HEK293T (cell line): ENCODE measurements at regions not wholly inside any gene's neighbourhood (a gene's known extent, or its start where the extent isn't known, plus 50 kb on each side); places are given as distances from the start of the nearest gene placed in this dataset.

Source experiments
- CTCF ChIA-PET: fragments of 350-600 bp; formaldehyde crosslinking; extraction: SDS; loops from one replicate; lab custom pipeline; 2021; ENCODE audit warnings: antibody characterized with exemption, inconsistent platforms; lab: Yijun Ruan, JAX
- POLR2A ChIA-PET: fragments of 350-600 bp; formaldehyde crosslinking; extraction: SDS; loops from one replicate; lab custom pipeline; 2020; ENCODE audit warnings: antibody characterized with exemption, inconsistent platforms; lab: Yijun Ruan, JAX
- DNase-seq: peaks from one replicate; pipeline ENCODE4 v3.0.0; 2012; ENCODE audit warnings: mixed read lengths; ENCODE audit errors: extremely low spot score
- ARNT ChIP-seq: fragments of 450-650 bp; IDR thresholded peaks from 2 replicates; pipeline ENCODE4 v1.6.1; 2017; ENCODE audit warnings: mild to moderate bottlenecking
- BHLHE40 ChIP-seq: fragments of 450-650 bp; IDR thresholded peaks from 2 replicates; pipeline ENCODE4 v1.6.1; 2016; ENCODE audit warnings: mild to moderate bottlenecking, moderate library complexity, borderline replicate concordance
- CTBP1 ChIP-seq: fragments of 450-650 bp; IDR thresholded peaks from 2 replicates; pipeline ENCODE4 v1.6.1; 2016; ENCODE audit warnings: borderline replicate concordance
- ELF4 ChIP-seq: fragments of 450-650 bp; IDR thresholded peaks from 2 replicates; pipeline ENCODE4 v1.6.1; 2017; ENCODE audit warnings: antibody characterized with exemption
- FOXA1 ChIP-seq: fragments of 450-650 bp; IDR thresholded peaks from 2 replicates; pipeline ENCODE4 v1.6.1; 2016; ENCODE audit warnings: mild to moderate bottlenecking
- FOXK2 ChIP-seq: fragments of 450-650 bp; IDR thresholded peaks from 2 replicates; pipeline ENCODE4 v1.6.1; 2016; ENCODE audit warnings: mild to moderate bottlenecking
- FOXM1 ChIP-seq: fragments of 450-650 bp; IDR thresholded peaks from 2 replicates; pipeline ENCODE4 v1.6.1; 2017; ENCODE audit warnings: mild to moderate bottlenecking, borderline replicate concordance
- HDGF ChIP-seq: fragments of 450-650 bp; IDR thresholded peaks from 2 replicates; pipeline ENCODE4 v1.6.1; 2017; ENCODE audit warnings: antibody characterized with exemption, borderline replicate concordance
- L3MBTL2 ChIP-seq: fragments of 450-650 bp; conservative IDR thresholded peaks from 2 replicates; pipeline ENCODE4 v1.6.1; 2016; ENCODE audit warnings: mild to moderate bottlenecking
- LEF1 ChIP-seq: fragments of 450-650 bp; IDR thresholded peaks from 2 replicates; pipeline ENCODE4 v1.6.1; 2017; ENCODE audit warnings: mild to moderate bottlenecking, borderline replicate concordance
- NFRKB ChIP-seq: fragments of 450-650 bp; IDR thresholded peaks from 2 replicates; pipeline ENCODE4 v1.6.1; 2016; ENCODE audit warnings: mild to moderate bottlenecking, moderate library complexity
- SP1 ChIP-seq: fragments of 450-650 bp; IDR thresholded peaks from 2 replicates; pipeline ENCODE4 v1.6.1; 2017
- SUZ12 ChIP-seq: fragments of 450-650 bp; IDR thresholded peaks from 2 replicates; pipeline ENCODE4 v1.6.1; 2016; ENCODE audit warnings: mild to moderate bottlenecking
- TARDBP ChIP-seq: fragments of 450-650 bp; IDR thresholded peaks from 2 replicates; pipeline ENCODE4 v1.6.1; 2016
- ZNF384 ChIP-seq: fragments of 450-650 bp; IDR thresholded peaks from 2 replicates; pipeline ENCODE4 v1.6.1; 2016
- TF ChIP-seq, protein P1 (sequence below): fragments of 450-650 bp; IDR thresholded peaks from 2 replicates; pipeline ENCODE4 v1.6.1; 2016

GRCh38 chr12:89138048-89138852, 214.1 kb downstream of the DUSP6 start:
- POLR2A ChIA-PET: no interaction called here
- DNase-seq: peak; percentile 16
- TF ChIP-seq, protein P1, sequence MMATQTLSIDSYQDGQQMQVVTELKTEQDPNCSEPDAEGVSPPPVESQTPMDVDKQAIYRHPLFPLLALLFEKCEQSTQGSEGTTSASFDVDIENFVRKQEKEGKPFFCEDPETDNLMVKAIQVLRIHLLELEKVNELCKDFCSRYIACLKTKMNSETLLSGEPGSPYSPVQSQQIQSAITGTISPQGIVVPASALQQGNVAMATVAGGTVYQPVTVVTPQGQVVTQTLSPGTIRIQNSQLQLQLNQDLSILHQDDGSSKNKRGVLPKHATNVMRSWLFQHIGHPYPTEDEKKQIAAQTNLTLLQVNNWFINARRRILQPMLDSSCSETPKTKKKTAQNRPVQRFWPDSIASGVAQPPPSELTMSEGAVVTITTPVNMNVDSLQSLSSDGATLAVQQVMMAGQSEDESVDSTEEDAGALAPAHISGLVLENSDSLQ: peak; percentile 55
- no peak for TF ChIP-seq ELF4
- CTCF ChIA-PET: no interaction called here

DNA sequence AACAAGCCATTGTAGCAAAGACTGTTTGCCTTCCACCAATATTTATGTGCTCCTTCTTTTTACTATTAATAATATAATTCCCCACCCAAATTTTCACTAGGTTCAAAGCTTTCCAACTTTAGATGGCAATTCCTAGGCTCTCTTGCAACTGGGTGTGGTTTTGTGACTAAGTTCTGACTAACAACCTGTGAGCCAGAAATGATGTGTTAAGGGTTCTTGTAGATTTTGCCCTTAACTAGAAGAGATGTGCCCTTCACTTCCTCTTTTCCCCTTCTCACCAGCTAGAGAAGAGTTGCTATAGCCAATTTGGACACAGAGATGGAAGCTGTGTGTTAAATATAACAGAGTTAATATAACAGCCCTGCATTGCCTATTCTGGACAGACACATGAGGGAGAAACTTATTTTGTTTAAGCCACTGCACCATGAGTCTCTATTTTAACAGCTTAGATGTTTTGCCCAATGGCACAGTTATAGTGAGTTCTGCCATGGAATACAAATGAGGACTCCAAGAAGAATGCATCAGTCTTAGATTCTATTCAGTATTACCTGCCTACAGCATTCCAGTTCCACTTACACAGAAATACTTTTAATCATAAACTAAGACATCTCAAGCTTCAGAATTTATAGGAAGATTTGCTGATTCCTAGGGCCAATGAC, 216.2 kb downstream of the DUSP6 start:
- TF ChIP-seq LEF1 (no peak), HDGF (no peak), BHLHE40 (no peak), ZNF384 (no peak), TARDBP (no peak)
- ChIA-PET CTCF (no interaction called here), POLR2A (no interaction called here)
- no peak for DNase-seq

DNA sequence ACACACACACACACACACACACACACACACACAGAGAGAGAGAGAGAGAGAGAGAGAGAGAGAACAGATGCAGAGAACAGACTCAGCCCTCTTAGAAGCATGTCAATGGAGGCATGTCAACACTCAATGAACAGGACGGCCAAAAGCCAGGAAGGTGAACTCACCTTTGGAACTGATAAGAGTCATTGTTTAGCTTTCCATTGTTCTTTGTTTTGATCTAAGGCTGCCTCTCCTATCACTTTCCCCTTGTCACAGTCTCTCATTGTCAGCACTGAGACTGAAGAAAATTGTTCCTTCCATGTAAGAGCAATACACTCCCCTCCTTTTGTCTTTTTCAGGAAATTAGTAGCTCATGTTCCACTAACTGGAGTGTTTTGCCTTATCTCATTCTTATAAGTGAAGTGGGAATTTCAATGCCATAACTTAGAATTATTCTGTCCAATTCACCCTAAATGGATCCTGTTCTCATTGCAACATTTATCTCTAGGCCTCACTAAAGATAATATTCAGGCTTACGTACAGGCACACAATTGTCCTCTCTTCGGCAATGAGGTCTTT, 218.0 kb downstream of the DUSP6 start:
- DNase-seq: no peak
- no peak for TF ChIP-seq FOXA1
- TF ChIP-seq BHLHE40: no peak
- no peak for TF ChIP-seq ARNT
- no peak for TF ChIP-seq ELF4
- no peak for TF ChIP-seq FOXK2
- no peak for TF ChIP-seq TARDBP
- TF ChIP-seq CTBP1: no peak
- TF ChIP-seq HDGF: no peak
- TF ChIP-seq SP1: no peak
- no peak for TF ChIP-seq ZNF384
- no peak for TF ChIP-seq L3MBTL2
- no peak for TF ChIP-seq NFRKB
- no peak for TF ChIP-seq SUZ12
- TF ChIP-seq LEF1: no peak
- CTCF ChIA-PET: interaction anchor here (0.7 to 1.0 kb wide), 2 partner anchors 15 to 201 kb away, joined by 3 to 4 read pairs; no protein-coding TSS in a partner anchor
- POLR2A ChIA-PET: no interaction called here

GRCh38 chr12:89129167-89129870, 223.0 kb downstream of the DUSP6 start:
- CTCF ChIA-PET: interaction anchor here (0.6 kb wide), 1 partner anchor 207 kb away, joined by 4 read pairs; no protein-coding TSS in a partner anchor
- TF ChIP-seq ARNT (no peak), L3MBTL2 (no peak), FOXK2 (no peak)

DNA sequence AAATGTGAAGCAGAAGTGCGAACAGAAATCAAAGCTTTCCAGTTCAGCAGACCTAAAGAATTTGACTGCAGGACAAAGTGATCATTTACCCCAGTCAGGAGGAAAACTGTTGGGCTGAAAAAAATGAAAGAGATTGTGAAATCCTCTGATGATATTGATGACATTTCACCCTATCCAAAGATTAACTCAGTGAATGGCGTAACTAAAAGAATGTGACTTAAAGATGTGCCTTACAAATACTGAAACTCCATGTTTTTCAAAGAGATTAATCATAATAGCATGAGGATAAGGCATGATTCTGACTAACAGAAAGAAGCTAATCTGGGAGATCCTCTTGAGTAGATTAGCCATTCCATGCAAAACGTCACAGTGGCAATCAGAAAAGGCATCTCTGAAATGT, 225.6 kb downstream of the DUSP6 start:
- no peak for DNase-seq
- POLR2A ChIA-PET: no interaction called here
- CTCF ChIA-PET: no interaction called here
- TF ChIP-seq ZNF384 (no peak), TARDBP (no peak), FOXM1 (no peak), SP1 (no peak), BHLHE40 (no peak), CTBP1 (no peak), NFRKB (no peak), ARNT (no peak), ELF4 (no peak), LEF1 (no peak)
- TF ChIP-seq, protein P1: no peak

More at GRCh38 chr12:89129167-89129870, 223.0 kb downstream of the DUSP6 start:
- DNase-seq: no peak
- POLR2A ChIA-PET: no interaction called here

DNA sequence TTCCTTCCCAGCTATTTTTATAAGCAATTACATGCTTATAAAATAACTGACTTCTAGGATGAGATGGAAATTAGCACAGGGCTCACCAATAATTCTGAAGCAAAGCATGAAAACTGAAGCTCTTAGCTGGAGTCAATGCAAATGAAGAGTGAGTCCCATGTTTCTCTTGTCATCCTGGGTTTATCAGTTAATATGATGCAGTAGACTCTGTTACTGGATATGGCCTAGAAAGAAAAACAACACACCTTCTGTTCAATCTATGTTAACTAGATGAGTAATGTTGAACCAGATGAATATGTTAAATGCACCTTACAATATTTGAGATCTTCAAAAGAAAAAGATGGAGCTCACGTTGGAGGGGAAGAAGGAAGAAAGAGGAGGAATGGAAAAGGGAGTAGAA, 229.4 kb downstream of the DUSP6 start:
- CTCF ChIA-PET: interaction anchor here (0.6 kb wide), 1 partner anchor 389 kb away, joined by 3 read pairs; no protein-coding TSS in a partner anchor
- no peak for TF ChIP-seq HDGF
- POLR2A ChIA-PET: no interaction called here
- DNase-seq: no peak

DNA sequence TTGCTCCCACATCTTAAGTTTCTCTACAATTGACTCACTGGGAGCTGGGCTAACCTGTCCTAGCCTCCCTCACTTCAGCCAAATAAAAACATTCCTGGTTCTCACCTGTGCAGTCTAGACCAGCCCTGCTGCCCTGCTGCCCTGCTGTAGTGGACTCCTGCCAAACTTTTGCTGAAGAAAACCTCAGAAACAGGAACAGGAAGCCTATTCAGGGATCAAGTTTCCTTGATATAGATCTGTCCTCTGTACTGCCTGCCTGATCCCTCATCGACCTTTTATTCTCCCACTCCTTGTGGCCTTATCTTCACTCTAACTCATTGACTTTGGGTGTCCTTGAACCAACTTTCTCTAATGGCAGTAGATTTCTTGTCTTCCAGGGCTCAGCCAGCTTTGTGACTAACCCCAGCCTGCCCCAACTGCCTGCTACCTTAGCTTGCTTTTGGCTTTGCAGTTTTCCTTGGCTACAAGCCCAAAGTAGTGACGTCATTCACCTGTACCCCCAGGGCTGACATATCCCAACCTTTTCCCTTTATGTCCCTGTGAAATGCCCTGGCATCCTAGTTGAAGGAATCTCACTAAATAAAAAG, 234.8 kb downstream of the DUSP6 start:
- ChIA-PET CTCF (no interaction called here), POLR2A (no interaction called here)
- peak; percentile 11 for DNase-seq
- TF ChIP-seq, protein P1: no peak
- no peak for TF ChIP-seq FOXA1
- no peak for TF ChIP-seq CTBP1
- no peak for TF ChIP-seq ELF4
- no peak for TF ChIP-seq NFRKB
- no peak for TF ChIP-seq BHLHE40
- TF ChIP-seq L3MBTL2: no peak
- TF ChIP-seq HDGF: no peak
- TF ChIP-seq ARNT: no peak
- no peak for TF ChIP-seq FOXM1
- TF ChIP-seq SUZ12: no peak
- TF ChIP-seq SP1: no peak
- no peak for TF ChIP-seq TARDBP
- TF ChIP-seq LEF1: no peak
